HG03196 (cell line): ENCODE measurements at regions not wholly inside any gene's neighbourhood (a gene's known extent, or its start where the extent isn't known, plus 50 kb on each side); places are given as distances from the start of the nearest gene placed in this dataset.

Experiments used
- ATAC-seq: cut with Tn5 transposase; IDR thresholded peaks from one replicate; pipeline ENCODE4 v1.9.1; 2021; ENCODE audit not compliant: unreplicated experiment

DNA sequence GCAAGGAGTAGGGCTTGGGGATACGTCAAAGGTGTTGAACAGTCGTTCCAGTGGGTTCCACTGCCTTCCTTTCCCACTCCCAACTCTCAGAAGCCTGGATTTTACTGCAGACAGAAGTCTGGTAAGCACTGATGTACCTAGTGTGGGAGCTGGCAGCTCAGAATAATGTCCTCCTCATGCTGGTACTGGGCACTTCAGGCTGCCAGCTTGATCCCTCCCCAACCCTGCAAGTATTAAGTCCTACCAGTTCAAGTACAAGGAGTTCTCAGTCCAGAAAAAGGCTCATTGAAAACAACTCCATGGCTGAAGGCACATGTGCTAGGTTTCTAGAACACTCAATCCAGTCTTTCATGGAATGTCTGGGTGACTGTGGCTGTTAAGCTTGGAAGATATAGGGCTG, 304.3 kb downstream of the NUAK1 start:
- ATAC-seq: no peak

DNA sequence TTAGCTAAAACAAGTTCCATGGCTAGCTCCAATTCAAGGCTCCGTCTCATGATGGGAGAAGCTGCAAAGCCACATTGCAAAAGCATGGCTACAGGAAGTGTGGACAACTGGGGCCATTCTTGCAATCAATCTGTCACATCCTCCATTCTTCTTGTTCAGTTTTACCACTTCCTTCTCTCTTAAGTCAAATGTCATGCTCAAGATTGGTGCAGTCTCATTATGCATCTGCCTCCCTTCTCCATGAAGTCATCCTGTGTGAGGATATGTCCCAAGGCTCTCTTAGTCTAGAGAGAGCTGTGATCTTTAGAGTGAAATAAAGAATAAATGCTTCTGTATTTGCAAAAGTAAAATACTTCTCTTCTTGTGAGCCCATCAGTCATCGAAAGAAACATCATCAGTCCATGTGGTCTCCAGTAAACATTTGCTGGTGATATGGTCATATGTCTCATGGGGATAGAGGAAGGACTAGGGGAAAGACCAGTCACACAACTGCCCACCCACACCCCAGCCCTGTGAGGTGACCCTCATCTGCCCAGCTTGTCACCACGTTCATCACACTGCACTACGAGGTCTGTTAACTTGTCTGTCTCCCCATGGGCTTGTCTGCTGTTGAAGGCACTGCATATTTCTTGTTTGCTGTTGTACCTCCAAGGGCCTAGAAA, 303.0 kb downstream of the NUAK1 start:
- ATAC-seq: no peak

DNA sequence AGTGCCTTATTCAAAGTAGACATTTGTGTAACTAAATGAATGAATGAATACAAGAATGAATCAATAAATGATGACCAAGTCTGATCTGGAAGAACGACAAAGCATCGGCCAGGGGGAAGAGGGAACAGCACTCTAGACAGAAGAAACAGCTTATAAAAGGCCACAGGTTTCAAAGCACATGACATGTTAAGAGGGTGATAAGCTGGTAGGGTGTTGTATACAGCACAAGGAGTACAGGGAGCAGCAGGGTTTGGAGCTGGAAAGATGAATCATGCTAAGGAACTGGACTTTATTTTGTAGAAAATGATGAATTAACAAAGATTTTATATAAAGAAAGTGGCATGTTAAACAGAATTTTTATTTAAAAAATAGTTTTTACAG, 302.5 kb downstream of the NUAK1 start:
- ATAC-seq: no peak

- no peak for ATAC-seq
Observed at GRCh38 chr12:105839629-105840127, 299.1 kb downstream of the NUAK1 start.

DNA sequence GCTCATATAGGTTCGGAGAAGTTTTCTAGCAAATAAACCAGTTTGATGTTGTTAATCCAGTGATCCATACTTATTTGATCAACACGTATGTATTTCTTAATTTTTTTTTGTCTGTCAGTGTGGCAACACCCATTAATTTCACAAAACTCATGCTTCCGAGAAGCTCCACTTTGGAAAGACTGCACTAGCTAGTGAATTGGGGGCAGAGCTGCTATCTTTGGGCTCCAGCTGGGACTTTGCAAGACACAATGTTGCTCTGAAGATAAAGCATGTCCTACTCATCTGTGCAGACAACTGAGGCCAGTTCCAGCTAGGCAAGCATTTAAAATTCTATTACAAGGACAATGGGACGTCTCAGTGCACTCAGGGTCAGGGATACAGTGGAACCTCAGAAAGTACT, 298.4 kb downstream of the NUAK1 start:
- no peak for ATAC-seq

- ATAC-seq: no peak
Observed at GRCh38 chr12:105841840-105842239, 296.9 kb downstream of the NUAK1 start.

DNA sequence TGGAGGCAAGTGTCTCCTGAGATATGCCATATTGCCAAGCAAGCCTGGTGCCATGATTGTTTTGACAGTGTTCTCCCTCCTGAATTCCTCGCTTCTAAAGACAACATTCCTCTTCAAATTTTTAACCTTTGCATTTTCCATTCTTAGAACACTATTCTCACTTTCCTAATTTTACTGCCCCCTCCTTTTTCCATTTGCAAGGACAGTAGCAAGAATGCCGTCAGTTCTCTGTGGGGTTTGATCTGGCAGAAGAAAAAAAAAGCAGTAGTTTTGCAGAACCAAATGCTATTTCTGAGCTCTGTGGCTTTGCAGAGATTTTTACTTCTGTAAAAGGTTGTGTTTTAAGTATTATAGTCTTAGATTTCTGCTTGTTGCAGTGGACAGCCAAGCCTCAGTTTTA, 295.2 kb downstream of the NUAK1 start:
- no peak for ATAC-seq

- ATAC-seq: no peak
Observed at GRCh38 chr12:105843986-105844760, 294.6 kb downstream of the NUAK1 start.

GRCh38 chr12:105846331-105846730, 292.4 kb downstream of the NUAK1 start:
- no peak for ATAC-seq

- no peak for ATAC-seq
Observed at GRCh38 chr12:105847068-105847467, 291.7 kb downstream of the NUAK1 start.

DNA sequence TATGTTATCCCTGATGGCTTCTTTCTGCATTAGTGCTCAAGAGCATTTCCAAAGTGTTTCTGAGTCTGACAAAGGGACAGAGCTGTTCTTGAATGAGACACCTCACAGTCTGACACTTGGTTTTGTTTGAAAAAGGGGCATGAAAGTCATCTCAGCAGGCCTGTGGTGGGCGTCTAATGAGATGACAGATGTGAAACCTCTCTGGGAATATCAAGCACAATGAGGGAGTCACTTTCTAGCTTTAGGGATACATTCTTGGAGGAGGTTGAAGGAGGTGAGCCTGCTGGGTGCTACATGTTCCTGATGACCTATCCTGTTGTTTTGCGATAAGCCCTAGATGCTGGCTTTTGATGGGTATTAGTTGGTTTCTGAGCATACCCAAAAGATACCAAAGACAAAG, 290.5 kb downstream of the NUAK1 start:
- ATAC-seq: no peak

GRCh38 chr12:105850103-105850968, 288.4 kb downstream of the NUAK1 start:
- no peak for ATAC-seq

GRCh38 chr12:105852496-105852895, 286.3 kb downstream of the NUAK1 start:
- no peak for ATAC-seq

- ATAC-seq: no peak
Observed at GRCh38 chr12:105852951-105853350, 285.8 kb downstream of the NUAK1 start.

- no peak for ATAC-seq
Observed at GRCh38 chr12:105854071-105854470, 284.7 kb downstream of the NUAK1 start.

DNA sequence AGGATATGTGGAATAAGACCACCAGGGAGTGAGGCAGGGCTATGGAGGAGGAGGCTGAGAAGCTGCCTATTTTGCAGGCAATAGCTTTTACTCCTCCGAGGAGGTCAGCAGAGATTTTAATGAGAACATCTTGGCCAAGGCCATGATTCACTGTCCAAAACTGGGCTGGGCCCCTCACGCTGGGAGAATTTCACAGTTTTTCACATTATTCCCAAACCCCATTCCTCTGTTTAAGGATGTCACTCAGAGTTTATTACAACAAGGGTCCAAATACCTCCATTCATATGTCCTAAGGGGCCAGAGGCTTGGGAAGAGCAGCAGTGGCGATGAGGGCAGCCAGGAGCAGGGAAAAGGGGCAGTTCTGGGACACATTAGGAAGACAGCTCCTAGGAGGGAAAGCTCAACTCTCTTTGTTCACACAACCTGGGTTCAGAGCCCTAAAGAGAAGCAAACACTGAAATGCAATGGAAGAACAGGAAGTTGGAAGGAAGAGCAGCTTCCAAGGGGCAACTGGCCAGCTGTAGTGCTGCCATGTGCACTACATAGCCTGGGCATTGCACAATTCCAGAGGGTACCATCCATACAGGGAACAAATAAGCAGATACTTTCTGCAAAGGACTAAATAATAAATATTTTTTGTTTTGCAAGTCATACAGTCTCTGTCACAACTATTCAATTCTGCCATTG, 283.2 kb downstream of the NUAK1 start:
- ATAC-seq: no peak

GRCh38 chr12:105856048-105856405, 282.7 kb downstream of the NUAK1 start:
- no peak for ATAC-seq

DNA sequence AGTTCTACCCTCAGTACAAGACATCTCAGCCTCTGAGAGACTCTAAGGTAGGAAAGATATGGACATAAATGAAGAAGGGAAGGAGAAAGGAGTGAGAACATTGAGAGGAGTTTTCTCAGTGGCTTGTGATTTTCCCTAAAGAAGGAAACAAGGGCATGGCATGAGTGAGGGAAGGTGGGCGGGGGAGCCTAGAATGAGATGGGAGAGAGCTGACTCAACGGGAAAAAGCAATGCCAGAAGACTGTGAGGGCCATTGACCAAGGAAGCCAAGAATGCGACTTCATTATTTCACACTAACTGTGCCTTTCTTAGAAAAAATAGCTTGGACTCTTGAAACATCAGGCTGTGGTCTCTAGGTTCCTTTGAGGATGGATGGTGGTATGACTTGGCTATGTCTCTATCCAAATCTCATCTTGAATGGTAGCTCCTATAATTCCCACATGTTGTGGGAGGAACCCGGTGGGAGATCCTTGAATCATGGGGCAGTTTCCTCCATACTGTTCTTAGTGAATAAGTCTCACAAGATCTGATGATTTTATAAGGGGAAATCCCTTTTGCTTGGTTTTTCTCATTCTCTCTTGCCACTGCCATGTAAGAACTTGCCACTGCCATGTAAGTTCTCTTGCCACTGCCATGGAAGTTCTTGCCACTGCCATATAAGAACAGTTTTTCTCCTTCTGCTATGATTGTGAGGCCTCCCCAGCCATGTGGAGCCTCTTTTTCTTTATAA, 279.6 kb downstream of the NUAK1 start:
- ATAC-seq: no peak

DNA sequence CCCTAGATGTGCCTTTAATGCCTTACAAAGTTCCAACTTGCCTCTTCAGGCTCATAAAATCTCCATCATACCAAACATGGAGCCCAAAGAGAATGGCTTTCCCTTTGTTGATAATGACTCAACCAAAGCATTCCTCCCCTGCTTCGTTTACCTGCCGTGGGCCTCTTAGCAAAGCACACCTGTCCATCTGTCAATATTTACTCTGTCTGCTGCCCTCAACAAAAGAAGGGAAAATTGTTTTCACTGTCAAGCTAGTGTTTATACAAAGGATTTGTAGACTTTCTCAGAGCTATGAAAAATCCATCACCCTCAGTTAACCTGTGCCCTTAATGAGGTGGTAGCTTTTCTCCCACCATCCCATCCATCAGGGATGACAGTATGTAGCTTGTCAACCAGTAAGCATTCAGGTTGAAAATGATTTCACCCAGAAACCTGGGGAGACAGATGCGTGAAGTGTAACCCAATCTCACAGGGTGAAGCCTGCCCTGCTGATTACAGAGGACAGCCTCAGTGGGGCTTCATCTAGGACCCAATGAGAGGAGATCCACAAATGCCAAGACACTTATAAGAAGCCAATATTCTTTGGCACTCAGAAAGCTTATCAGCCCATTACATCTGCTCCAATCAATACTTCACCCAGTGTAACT, 278.1 kb downstream of the NUAK1 start:
- no peak for ATAC-seq

DNA sequence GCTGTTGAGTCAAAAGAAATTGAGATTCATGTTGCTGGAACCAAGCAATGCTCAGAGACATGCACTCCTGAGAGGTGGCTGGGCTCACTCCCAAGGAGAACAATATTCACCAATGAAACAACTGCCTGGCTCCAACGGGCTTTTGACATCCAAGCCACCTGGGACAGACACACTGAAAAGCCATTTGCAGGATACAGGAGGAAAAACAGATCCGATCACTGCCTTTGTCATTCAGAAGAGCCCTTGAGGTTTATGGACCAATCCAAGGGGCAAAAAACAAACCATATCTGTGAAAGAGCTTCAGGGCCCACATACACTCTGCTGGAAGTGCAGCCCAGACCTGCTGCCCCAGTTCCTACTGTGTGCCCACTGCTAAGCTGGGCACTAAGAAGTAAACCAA, 277.5 kb downstream of the NUAK1 start:
- no peak for ATAC-seq
